ENCODE measurements at regions not wholly inside any gene's neighbourhood (a gene's known extent, or its start where the extent isn't known, plus 50 kb on each side); places are given as distances from the start of the nearest gene placed in this dataset.

GRCh38 chr10:114879541-114880158 lies 58.1 kb downstream of the FHIP2A start:
- H3K4me1 ChIP-seq (ENCODE audit: control insufficient read depth in 2 of 3, insufficient read depth in 2 of 3, low read depth in 1 of 3, low read length in 3 of 3): peaks cover 0 to 4% (median 0%) of the 10 kb centered on the region in 3 donors
- intact Hi-C loops (cut with DNase I): loop anchor here (10.0 kb wide), 1 partner anchor 245 kb away; no protein-coding TSS in a partner anchor
- H3K9ac ChIP-seq (ENCODE audit: low read length in 3 of 3): no peak overlapping the region
- H3K9me3 ChIP-seq (ENCODE audit: control insufficient read depth in 2 of 3, insufficient read depth in 1 of 3, low read length in 3 of 3): no peaks in the 10 kb centered on the region
- H3K27ac ChIP-seq (ENCODE audit: low read depth in 2 of 2, low read length in 2 of 2): no peak overlapping the region
- FAIRE-seq (no peak), DNase-seq (peak in 4 of 5 donors; percentile 37 to 62 (median 55))
- peak overlapping the region in 1 of 3 donors; percentile 17 for H3K4me3 ChIP-seq (ENCODE audit: low read length in 3 of 3)
- TF ChIP-seq, protein P1, sequence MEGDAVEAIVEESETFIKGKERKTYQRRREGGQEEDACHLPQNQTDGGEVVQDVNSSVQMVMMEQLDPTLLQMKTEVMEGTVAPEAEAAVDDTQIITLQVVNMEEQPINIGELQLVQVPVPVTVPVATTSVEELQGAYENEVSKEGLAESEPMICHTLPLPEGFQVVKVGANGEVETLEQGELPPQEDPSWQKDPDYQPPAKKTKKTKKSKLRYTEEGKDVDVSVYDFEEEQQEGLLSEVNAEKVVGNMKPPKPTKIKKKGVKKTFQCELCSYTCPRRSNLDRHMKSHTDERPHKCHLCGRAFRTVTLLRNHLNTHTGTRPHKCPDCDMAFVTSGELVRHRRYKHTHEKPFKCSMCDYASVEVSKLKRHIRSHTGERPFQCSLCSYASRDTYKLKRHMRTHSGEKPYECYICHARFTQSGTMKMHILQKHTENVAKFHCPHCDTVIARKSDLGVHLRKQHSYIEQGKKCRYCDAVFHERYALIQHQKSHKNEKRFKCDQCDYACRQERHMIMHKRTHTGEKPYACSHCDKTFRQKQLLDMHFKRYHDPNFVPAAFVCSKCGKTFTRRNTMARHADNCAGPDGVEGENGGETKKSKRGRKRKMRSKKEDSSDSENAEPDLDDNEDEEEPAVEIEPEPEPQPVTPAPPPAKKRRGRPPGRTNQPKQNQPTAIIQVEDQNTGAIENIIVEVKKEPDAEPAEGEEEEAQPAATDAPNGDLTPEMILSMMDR (IDR thresholded peaks at IDR 0.05; ENCODE audit: borderline replicate concordance, extremely low read depth, insufficient read depth): peak; percentile 48
- no peaks in the 10 kb centered on the region for H3K36me3 ChIP-seq (ENCODE audit: control insufficient read depth in 2 of 3, insufficient read depth in 3 of 3, low read length in 3 of 3)
- no peaks in the 10 kb centered on the region for H3K27me3 ChIP-seq (ENCODE audit: control insufficient read depth, insufficient read depth, low read length)

DNA sequence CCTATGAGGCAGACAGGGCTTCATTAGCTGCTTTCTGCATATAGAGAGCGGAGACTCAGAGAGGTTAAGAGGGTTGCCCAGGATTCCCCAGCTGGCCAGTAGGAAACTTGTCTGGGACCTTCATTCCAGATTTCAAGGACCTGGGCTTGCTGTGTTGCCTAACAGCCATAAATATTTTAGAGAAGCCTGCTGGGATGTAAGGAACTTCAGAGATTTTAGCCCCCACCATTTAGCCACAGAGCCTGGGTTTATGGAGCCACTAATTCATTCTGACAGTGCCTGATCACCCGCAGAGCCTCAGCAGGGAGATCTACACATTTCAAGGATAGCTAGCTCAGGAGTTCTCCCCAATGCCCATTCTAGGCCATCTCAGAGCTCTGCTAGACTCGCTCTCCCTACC lies 56.6 kb upstream of the TRUB1 start:
- DNase-seq (peak in 4 of 5 donors; percentile 49 to 85 (median 68)), FAIRE-seq (no peak)
- H3K9ac ChIP-seq (ENCODE audit: low read length in 3 of 3): no peak overlapping the region
- H3K4me3 ChIP-seq (ENCODE audit: low read length in 3 of 3): no peak overlapping the region
- TF ChIP-seq, protein P1 (IDR thresholded peaks at IDR 0.05; ENCODE audit: borderline replicate concordance, extremely low read depth, insufficient read depth): no peak
- no peaks in the 10 kb centered on the region for H3K27me3 ChIP-seq (ENCODE audit: control insufficient read depth, insufficient read depth, low read length)
- intact Hi-C loops (cut with DNase I): loop anchor here (10.0 kb wide), 1 partner anchor 243 kb away; no protein-coding TSS in a partner anchor
- H3K4me1 ChIP-seq (ENCODE audit: control insufficient read depth in 2 of 3, insufficient read depth in 2 of 3, low read depth in 1 of 3, low read length in 3 of 3): peaks cover 0 to 4% (median 0%) of the 10 kb centered on the region in 3 donors
- H3K9me3 ChIP-seq (ENCODE audit: control insufficient read depth in 2 of 3, insufficient read depth in 1 of 3, low read length in 3 of 3): no peaks in the 10 kb centered on the region
- H3K27ac ChIP-seq (ENCODE audit: low read depth in 2 of 2, low read length in 2 of 2): no peak overlapping the region
- no peaks in the 10 kb centered on the region for H3K36me3 ChIP-seq (ENCODE audit: control insufficient read depth in 2 of 3, insufficient read depth in 3 of 3, low read length in 3 of 3)

GRCh38 chr10:114881901-114882300 lies 56.1 kb upstream of the TRUB1 start:
- no peaks in the 10 kb centered on the region for H3K27me3 ChIP-seq (ENCODE audit: control insufficient read depth, insufficient read depth, low read length)
- H3K36me3 ChIP-seq (ENCODE audit: control insufficient read depth in 2 of 3, insufficient read depth in 3 of 3, low read length in 3 of 3): no peaks in the 10 kb centered on the region
- no peak overlapping the region for H3K4me3 ChIP-seq (ENCODE audit: low read length in 3 of 3)
- peaks cover 0 to 4% (median 0%) of the 10 kb centered on the region in 3 donors for H3K4me1 ChIP-seq (ENCODE audit: control insufficient read depth in 2 of 3, insufficient read depth in 2 of 3, low read depth in 1 of 3, low read length in 3 of 3)
- H3K9me3 ChIP-seq (ENCODE audit: control insufficient read depth in 2 of 3, insufficient read depth in 1 of 3, low read length in 3 of 3): no peaks in the 10 kb centered on the region
- no peak overlapping the region for H3K9ac ChIP-seq (ENCODE audit: low read length in 3 of 3)
- DNase-seq (peak in 2 of 5 donors; percentile 35 to 62), FAIRE-seq (no peak)
- TF ChIP-seq, protein P1 (IDR thresholded peaks at IDR 0.05; ENCODE audit: borderline replicate concordance, extremely low read depth, insufficient read depth): no peak
- intact Hi-C loops (cut with DNase I): loop anchor here (10.0 kb wide), 1 partner anchor 243 kb away; no protein-coding TSS in a partner anchor
- no peak overlapping the region for H3K27ac ChIP-seq (ENCODE audit: low read depth in 2 of 2, low read length in 2 of 2)

Data from kidney (tissue), 13 donors.